Right ventricle myocardium superior (tissue), 1 donor: ENCODE measurements at regions not wholly inside any gene's neighbourhood (a gene's known extent, or its start where the extent isn't known, plus 50 kb on each side); places are given as distances from the start of the nearest gene placed in this dataset.

Experiments used
- ATAC-seq: fragments of 200-7000 bp; cut with Tn5 transposase; one replicate; pipeline ENCODE4 v1.9.1; 2020; ENCODE audit warnings: mild to moderate bottlenecking; ENCODE audit not compliant: poor library complexity
- DNase-seq: peaks from one replicate; pipeline ENCODE4 v3.0.0-alpha.2; 2020
- intact Hi-C: fragments of 100-400 bp; cut with DNase I; formaldehyde crosslinking; loops from one replicate; pipeline ENCODE4 v1.11.2; 2022
- donor health status: DM: no; HTN: yes; CAD: no; lungs with severe emphysema.

DNA sequence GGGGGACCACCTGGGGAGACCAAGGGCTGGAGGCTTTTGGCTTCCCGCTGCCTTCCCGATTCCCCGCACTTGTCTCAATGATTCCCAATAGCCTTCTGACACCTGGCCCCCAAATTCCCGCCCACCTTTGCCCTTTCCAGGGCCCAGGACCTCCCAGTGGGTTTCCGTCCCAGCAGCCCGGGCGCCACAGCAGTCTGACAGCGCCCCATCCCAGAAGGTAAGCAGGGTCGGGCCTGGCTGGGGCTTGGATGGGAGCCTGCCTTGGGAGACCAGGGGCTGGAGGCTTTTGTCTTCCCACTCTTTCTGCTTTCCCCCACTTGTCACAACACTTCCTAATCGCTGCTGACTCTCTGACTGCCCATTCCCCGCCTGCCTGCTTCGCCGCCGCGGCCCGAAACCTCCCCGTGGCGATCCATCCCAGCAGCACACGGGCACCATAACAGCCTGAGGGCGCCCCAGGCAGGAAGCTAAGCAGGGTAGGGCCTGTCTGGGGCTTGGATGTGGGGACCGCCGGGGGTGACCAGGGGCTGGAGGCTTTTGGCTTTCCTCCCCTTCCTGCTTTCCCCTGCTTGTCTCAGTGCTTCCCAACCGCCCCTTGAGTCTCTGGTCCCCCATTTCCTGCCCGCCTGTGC lies 2289.3 kb downstream of the TP53TG3F start:
- no peak for DNase-seq
- no peak for ATAC-seq
- intact Hi-C loops: no loop called here

DNA sequence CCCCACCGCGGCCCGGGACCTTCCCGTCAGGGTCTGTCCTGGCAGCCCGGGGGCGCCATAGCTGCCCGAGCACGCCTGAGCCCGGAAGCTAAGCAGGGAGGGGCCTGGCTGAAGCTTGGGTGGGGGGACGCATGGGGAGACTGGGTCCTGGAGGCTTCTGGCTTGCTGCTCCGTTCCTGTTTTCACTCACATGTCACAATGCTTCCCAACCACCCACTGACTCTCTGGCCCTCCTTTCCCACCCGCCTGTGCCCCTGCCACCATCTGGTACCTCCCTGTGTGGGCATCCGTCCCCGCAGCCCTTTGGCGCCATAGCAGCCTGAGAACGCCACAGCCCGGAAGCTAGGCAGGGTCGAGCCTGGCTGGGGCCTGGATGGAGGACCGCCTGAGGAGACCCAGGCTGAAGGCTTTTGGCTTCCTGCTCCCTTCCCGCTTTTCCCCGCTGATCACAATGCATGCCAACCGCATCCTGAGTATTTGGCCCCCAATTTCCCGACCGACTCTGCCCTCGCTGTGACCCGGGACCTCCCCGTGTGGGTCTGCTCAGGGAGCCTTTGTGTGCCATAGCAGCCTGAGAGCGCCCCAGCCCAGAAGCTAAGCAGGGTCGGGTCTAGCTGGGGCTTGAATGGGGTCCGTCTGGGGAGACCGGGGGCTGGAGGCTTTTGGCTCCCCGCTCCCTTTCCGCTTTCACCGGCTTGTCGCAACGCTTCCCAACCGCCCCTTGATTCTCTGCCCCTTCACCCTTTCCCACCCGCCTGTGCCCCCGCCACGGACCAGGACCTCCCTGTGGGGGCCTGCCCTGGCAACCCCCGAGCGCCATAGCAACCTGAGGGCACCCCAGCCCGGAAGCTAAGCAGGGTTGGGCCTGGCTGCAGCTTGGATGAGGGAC lies 2290.1 kb downstream of the TP53TG3F start:
- no peak for ATAC-seq
- intact Hi-C loops: no loop called here
- no peak for DNase-seq

- ATAC-seq: no peak
- DNase-seq: no peak
- intact Hi-C loops: no loop called here
Observed at GRCh38 chr16:35750157-35750689, 2290.8 kb downstream of the TP53TG3F start.

DNA sequence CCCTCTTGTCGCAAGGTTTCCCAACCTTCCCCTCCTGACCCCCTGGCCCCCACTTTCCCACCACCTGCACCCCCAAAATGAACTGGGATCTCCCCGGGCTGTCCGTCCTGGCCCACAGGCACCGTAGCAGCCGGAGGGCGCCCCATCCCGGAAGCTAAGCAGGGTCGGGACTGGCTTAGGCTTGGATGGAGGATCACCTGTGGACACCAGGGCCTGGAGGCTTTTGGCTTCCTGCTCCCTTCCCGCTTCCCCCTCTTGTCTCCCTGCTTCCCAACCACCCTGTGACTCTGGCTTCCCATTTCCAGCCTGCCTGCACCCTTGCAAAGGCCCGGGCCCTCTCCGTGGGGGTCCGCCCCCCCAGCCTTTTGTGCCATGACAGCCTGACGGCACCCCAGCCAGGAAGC lies 2291.3 kb downstream of the TP53TG3F start:
- intact Hi-C loops: no loop called here
- DNase-seq (no peak), ATAC-seq (no peak)

- intact Hi-C loops: no loop called here
- ATAC-seq: no peak
- no peak for DNase-seq
Observed at GRCh38 chr16:35751191-35751941, 2292.0 kb downstream of the TP53TG3F start.

GRCh38 chr16:35752012-35752772 lies 2292.8 kb downstream of the TP53TG3F start:
- intact Hi-C loops: no loop called here
- ATAC-seq: no peak
- DNase-seq: no peak

DNA sequence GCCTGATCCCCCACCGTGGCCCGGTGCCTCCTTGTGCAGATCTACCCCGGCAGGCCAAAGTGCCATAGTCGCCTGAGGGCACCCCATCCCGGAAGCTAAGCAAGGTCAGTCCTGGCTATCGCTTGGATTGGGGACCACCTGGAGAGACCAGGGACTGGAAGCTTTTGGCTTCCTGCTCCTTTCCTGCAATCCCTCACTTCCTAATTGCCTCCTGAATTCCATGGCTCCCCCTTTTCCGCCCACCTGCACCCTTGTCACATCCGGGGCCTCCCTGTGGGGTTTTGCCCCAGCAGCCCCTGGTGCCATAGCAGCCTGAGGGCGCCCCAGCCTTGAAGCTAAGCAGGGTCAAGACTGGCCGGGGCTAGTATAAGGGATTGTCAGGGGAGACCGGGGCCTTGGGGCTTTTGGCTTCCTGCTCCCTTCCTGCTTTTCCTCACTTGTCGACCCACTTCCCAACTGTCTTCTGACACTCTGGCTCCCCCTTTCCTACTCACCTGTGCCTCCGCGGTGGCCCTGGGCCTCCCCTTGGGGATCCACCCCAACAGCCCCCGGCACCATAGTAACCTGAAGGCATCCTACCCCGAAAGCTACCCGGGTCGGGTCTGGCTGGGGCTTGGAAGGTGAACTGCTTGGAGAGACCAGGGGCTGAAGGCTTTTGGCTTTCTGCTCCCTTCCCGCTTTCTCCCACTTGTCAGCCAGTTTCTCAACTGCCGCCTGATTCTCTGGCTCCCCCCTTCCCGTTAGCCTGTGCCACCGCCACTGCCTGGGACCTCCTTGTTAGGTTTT lies 2293.6 kb downstream of the TP53TG3F start:
- ATAC-seq (no peak), DNase-seq (no peak)
- intact Hi-C loops: no loop called here

- no peak for DNase-seq
- intact Hi-C loops: no loop called here
- no peak for ATAC-seq
Observed at GRCh38 chr16:35753559-35754390, 2294.4 kb downstream of the TP53TG3F start.

DNA sequence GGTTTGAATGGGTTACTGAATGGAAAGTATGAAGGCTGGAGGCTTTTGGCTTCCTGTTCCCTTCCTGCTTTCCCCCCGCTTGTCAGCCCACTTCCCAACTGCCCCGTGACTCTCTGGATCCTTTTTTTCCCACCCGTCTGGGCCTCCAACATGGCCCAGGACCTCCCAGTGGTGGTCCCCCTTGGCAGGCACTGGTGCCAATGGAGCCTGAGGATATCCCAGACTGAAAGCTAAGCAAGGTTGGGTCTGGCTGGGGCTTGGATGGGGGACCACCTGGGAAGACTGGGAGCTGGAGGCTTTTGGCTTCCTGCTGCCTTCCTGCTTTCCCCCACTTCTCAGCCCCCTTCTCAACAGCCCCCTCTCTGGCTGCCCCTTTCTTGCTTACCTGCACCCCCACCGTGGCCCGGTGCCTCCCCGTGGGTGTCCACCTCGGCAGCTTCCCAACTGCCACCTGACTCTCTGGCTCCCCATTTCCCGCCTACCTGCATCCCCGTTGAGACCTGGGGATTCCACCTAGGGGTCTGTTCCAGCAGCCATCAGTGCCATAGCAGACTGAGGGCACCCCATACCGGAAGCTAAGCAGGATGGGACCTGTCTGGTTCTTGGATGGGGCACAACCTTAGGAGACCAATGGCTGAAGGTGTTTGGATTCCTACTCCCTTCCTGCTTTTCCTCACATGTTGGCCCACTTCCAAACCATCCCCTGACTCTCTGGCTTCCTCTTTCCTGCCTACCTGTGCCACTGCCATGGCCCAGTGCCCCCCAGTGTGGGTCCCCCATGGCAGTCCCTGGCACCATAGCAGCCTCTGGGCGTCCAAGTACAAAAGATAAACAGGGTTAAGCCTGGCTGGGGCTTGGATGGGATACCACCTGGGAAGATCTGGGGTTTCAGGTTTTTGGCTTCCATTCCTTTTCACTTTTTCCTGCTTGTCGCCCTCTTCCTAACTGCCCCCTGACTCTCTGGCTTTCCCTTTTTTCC lies 2295.3 kb downstream of the TP53TG3F start:
- intact Hi-C loops: no loop called here
- DNase-seq (no peak), ATAC-seq (no peak)

- no peak for ATAC-seq
- no peak for DNase-seq
- intact Hi-C loops: no loop called here
Observed at GRCh38 chr16:35788381-35788780, 2329.0 kb downstream of the TP53TG3F start.

DNA sequence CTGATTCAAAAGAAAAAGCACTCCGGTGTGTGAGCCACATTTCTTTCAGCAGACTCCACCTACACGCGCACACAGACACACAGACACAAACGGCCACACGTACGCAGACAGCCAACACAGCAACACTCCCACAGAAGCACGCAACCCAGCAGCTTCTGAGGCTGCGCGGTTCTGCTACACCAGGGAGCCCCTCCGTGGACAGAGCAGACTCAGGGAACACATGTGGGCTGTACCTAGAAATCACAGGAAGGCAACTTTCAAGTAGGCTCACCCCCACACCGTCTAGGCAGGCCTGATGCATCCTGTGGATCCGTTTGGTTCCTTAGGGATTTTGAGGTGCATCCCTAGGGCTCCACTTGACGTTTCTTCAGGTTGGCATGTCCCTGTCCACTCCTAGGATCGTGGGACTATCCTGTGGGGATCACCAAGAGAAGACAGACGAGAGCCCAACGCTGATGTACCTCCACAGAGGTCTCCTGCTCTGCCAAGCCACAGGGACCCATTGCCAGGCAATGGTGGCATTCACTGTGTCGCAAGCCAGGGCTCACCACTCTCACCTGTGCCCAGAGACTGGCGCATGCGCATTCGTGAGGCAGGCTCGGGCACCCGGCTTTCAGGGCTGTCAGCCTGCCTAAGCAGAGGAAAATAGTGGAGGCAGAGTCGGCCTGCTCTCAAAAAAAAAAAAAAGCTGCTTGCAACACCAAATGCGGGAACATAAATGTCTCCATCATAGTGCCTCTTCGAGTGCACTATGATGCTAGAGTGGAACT lies 2333.3 kb downstream of the TP53TG3F start:
- intact Hi-C loops: no loop called here
- DNase-seq (no peak), ATAC-seq (no peak)

DNA sequence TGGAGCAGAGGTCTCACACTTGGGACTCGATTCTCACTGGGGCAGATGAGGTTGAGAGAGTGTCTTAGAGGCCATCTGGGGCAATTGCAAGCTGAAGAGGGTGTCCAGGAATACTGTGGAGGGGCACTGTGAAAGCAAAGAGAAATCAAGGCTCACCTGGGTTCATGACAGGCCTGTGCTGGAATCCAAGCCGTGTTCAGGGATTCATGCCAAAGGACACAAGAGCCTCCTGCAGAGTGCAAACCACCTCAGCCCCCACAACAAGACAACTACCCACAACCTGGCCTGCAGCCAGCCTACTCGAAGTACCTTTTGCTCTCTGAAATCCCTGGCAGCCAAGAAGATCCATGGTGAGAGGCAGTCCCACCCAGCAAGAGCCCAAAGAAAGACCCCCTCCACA lies 2334.2 kb downstream of the TP53TG3F start:
- no peak for DNase-seq
- no peak for ATAC-seq
- intact Hi-C loops: no loop called here

DNA sequence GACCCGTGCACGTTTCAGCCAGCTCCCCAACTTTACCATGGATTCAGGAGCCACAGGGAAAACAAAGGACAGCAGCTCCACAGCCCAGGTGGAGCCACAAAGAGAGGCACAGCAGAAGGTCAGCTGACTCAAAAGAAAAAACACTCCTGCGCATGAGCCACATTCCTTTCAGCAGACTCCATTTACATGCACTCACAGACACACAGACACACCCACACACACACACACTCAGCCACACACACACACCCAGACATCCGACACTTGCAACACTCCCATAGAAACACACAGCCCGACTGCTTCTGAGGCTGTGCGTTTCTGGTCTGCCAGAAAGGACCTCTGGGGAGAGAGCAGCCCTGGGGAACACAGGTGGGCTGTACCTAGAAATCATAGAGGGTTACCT lies 2335.5 kb downstream of the TP53TG3F start:
- intact Hi-C loops: no loop called here
- no peak for DNase-seq
- ATAC-seq: no peak

DNA sequence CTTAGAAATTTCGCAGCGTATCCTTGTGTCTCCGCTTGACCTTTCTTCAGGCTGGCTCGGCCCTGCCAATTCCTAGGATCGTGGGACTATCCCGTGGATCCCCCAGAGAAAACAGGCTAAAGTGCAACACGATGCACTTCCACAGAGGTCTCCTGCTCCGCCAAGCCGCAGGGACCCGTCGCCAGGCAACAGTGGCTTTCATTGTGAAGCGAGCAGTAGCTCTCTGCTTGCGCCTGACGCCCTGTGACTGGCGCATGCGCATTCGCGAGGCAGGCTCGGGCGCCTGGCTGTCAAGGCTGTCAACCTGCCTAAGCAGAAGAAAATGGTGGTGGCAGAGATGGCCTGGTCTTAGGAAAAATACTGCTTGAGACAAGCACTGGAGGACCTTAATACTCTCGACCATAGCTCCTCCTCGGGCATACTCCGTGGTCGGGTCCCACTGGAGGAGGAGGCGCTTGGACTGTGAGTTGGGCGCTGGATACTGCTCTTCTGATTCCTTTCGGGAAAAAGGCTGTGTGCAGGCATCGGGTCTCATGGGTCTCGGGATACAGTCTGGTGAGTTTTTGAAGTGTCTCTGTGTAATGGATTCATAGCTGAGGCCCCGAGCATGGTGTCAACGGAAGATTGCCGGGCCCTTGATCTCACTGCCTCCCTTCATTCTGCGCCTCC lies 2336.1 kb downstream of the TP53TG3F start:
- intact Hi-C loops: no loop called here
- DNase-seq (no peak), ATAC-seq (no peak)

DNA sequence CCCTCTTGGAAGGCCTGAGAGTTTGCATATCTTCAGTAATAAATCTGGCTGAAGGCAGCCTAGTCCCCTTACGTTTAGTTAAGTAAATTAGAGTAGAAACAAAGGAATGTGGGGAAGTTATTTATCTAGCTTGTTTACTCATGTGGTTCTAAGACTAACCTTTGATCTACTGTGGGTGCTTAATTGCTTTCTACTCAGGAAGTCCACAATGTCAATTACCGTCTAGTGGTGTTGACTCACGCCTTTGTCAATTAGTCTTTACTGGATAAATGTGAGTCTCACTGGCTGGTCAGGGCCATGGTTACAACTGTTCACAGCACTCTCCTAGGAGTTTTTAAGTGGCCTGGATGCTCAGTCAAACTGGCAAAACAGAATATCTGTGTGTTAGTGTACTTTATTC lies 2338.4 kb downstream of the TP53TG3F start:
- no peak for ATAC-seq
- no peak for DNase-seq
- intact Hi-C loops: no loop called here
